Motor neuron (in vitro differentiated cells): ENCODE measurements at regions not wholly inside any gene's neighbourhood (a gene's known extent, or its start where the extent isn't known, plus 50 kb on each side); places are given as distances from the start of the nearest gene placed in this dataset.

Experiments
- ATAC-seq, 8 experiments: fragments of 200-7000 bp; cut with Tn5 transposase; replicated peaks in 6 of 8; 2 replicates each; pipeline ENCODE4 v1.8.0; 2021; ENCODE audit warnings: mild to moderate bottlenecking in 8 of 8, moderate library complexity in 8 of 8
- H3K27ac ChIP-seq, 2 donors: fragments of 250-450 bp; sonication (Bioruptor Pico); 2 replicates each; pipeline ENCODE4 v1.9.0; 2021; ENCODE audit warnings: antibody characterized with exemption in 2 of 2, mild to moderate bottlenecking in 2 of 2, moderate library complexity in 1 of 2
- H3K4me1 ChIP-seq, 2 donors: fragments of 250-450 bp; sonication (Bioruptor Pico); replicated peaks in 1 of 2; 2 replicates each; pipeline ENCODE4 v1.6.1; 2021; ENCODE audit warnings: antibody characterized with exemption in 2 of 2, mild to moderate bottlenecking in 2 of 2, moderate library complexity in 1 of 2
- H3K4me3 ChIP-seq, 5 donors: fragments of 250-450 bp; sonication (Bioruptor Pico); 2 replicates each; pipeline ENCODE4 v1.9.0; 2021; ENCODE audit warnings: antibody characterized with exemption in 5 of 5, mild to moderate bottlenecking in 5 of 5, moderate library complexity in 4 of 5
- WGBS, 10 experiments: fragments of 450-650 bp; shearing (Covaris generic); methylation state at CpG; one replicate each; pipeline ENCODE4 v1.0.0; 2022; 5-methylcytosine and 5-hydroxymethylcytosine counted together
- in situ Hi-C, 9 experiments: fragments of 400-800 bp; cut with MboI; loops; one replicate each; pipeline ENCODE4 v1.15.0; 2021; ENCODE audit warnings: low sequenced_read_pairs in 9 of 9, low pct_unique_long_range_greater_than_20kb in 2 of 9; ENCODE audit not compliant: unreplicated experiment in 9 of 9

- 0 to 95% (median 63%) methylated on average over 2 of the region's 2 CpGs; no CpG with 5 or more reads in 4 of the 10 experiments for WGBS, 10 experiments
- Histone ChIP-seq H3K4me1 (no peaks in the 10 kb centered on the region), H3K4me3 (no peak overlapping the region), H3K27ac (no peak overlapping the region)
- ATAC-seq, result no peak
- in situ Hi-C loops, result no loop called here
Observed at GRCh38 chr5:129387944-129388343, 72.2 kb upstream of the ADAMTS19 start.

DNA sequence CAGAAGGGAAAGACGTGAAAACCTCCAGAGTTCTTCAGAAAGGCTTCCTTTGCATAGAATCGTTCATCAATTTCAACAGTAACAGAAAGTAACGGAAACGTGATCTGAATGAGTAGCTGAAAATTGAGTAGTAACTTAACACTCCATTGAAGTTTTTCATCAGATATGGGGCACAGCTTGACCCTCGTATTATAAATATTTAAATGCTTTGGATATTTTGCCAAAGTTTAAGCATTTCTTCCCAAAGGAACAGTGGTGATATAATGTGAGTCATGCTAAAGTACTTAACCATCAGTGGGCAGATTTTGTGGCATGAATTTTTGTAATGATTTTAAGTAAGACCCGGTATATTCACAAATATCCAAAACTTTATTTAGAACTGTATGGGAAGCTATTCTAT lies 67.4 kb upstream of the ADAMTS19 start:
- H3K4me1 ChIP-seq, result no peaks in the 10 kb centered on the region
- in situ Hi-C loops, result no loop called here
- WGBS, 10 experiments, result 20 to 52% (median 33%) methylated on average over 1 to 6 of the region's 6 CpGs
- no peak for ATAC-seq
- H3K4me3 ChIP-seq, result no peak overlapping the region
- no peak overlapping the region for H3K27ac ChIP-seq

- Histone ChIP-seq H3K27ac (no peak overlapping the region), H3K4me3 (no peak overlapping the region), H3K4me1 (no peaks in the 10 kb centered on the region)
- no peak for ATAC-seq
- WGBS, 10 experiments, result 40 to 100% (median 87%) methylated on average over 2 to 5 of the region's 5 CpGs; no CpG with 5 or more reads in 1 of the 10 experiments
- in situ Hi-C loops, result no loop called here
Observed at GRCh38 chr5:129395247-129395646, 64.9 kb upstream of the ADAMTS19 start.

DNA sequence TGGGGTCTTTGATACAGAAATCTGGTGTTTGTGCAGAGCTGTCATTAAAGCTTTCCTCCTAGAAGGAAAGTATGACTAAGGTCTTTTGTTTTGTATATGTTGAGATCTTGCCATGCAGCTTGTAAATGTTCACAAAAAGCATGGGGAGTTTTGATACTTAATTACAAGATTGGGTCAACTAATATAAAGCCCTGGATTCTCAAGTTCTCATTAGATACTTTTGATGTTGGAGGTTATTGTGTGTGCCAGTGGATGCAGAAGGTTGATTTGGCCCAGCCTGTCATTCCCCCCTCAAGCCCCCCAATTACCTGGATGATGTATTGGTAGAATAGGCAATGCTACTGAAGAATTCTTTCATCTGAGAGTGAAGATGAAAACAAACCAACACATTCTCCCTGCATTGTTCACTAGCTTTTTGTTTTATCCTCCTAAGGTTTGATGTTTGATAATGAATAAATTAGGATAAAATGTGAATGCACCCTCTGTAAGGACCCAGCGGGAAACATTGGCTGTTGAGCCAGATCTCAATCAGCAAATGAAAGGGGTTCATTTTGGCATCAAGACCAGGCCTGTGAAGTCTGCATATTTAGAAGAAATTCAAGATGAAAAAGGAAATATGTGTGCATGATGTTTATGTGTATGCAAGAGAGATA lies 61.9 kb upstream of the ADAMTS19 start:
- ATAC-seq, result no peak
- H3K4me1 ChIP-seq, result no peaks in the 10 kb centered on the region
- in situ Hi-C loops, result no loop called here
- no peak overlapping the region for H3K27ac ChIP-seq
- 0 to 73% (median 25%) methylated on average over 1 of the region's 1 CpG; no CpG with 5 or more reads in 1 of the 10 experiments for whole genome bisulfite sequencing, 10 experiments
- no peak overlapping the region for H3K4me3 ChIP-seq

GRCh38 chr5:129399069-129399468 lies 61.0 kb upstream of the ADAMTS19 start:
- WGBS, 10 experiments, result 17 to 88% (median 70%) methylated on average over 1 to 2 of the region's 2 CpGs; no CpG with 5 or more reads in 1 of the 10 experiments
- in situ Hi-C loops, result no loop called here

GRCh38 chr5:129400395-129400983 lies 59.6 kb upstream of the ADAMTS19 start:
- WGBS, 10 experiments, result 1 to 91% (median 50%) methylated on average over 1 to 5 of the region's 5 CpGs
- in situ Hi-C loops, result no loop called here
- Histone ChIP-seq H3K4me3 (no peak overlapping the region), H3K4me1 (no peaks in the 10 kb centered on the region), H3K27ac (no peak overlapping the region)
- ATAC-seq, result no peak

More at GRCh38 chr5:129399069-129399468, 61.0 kb upstream of the ADAMTS19 start:
- no peak for ATAC-seq
- Histone ChIP-seq H3K27ac (no peak overlapping the region), H3K4me1 (no peaks in the 10 kb centered on the region), H3K4me3 (no peak overlapping the region)

GRCh38 chr5:129405222-129405621 lies 54.9 kb upstream of the ADAMTS19 start:
- in situ Hi-C loops, result no loop called here

DNA sequence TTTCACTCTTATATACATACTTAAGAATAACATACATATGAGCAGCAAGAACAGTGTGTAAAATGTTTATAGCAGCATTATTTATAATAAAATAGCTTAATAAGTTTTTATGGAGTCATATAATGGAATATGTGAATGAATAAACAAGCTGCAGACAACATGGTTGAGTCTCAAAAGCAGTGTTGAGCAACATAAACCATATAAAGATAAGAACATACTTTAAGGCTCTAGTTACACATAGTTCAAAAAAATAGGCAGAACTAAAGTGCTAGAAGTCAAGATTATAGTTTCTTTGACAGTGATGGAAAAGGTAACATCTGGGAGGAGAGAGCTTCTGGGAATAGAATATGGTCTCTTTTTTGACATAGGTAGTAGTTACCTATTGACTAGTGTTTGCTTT lies 53.7 kb upstream of the ADAMTS19 start:
- no peak overlapping the region for H3K27ac ChIP-seq
- no peak for ATAC-seq
- no peaks in the 10 kb centered on the region for H3K4me1 ChIP-seq
- in situ Hi-C loops, result no loop called here
- no peak overlapping the region for H3K4me3 ChIP-seq

More at GRCh38 chr5:129405222-129405621, 54.9 kb upstream of the ADAMTS19 start:
- Histone ChIP-seq H3K4me1 (no peaks in the 10 kb centered on the region), H3K27ac (no peak overlapping the region), H3K4me3 (no peak overlapping the region)
- 5 to 89% (median 50%) methylated on average over 1 to 2 of the region's 2 CpGs; no CpG with 5 or more reads in 2 of the 10 experiments for WGBS, 10 experiments
- ATAC-seq, result no peak
